ENCODE measurements at regions not wholly inside any gene's neighbourhood (a gene's known extent, or its start where the extent isn't known, plus 50 kb on each side); places are given as distances from the start of the nearest gene placed in this dataset.

- H2AFZ ChIP-seq (ENCODE audit: control insufficient read depth, low read length): no peak overlapping the region
- H3K27ac ChIP-seq (ENCODE audit: control insufficient read depth, insufficient read depth, low read length): no peak overlapping the region
- no peak for TF ChIP-seq EZH2 (IDR thresholded peaks at IDR 0.05; ENCODE audit: low read length)
- TF ChIP-seq, protein P1, sequence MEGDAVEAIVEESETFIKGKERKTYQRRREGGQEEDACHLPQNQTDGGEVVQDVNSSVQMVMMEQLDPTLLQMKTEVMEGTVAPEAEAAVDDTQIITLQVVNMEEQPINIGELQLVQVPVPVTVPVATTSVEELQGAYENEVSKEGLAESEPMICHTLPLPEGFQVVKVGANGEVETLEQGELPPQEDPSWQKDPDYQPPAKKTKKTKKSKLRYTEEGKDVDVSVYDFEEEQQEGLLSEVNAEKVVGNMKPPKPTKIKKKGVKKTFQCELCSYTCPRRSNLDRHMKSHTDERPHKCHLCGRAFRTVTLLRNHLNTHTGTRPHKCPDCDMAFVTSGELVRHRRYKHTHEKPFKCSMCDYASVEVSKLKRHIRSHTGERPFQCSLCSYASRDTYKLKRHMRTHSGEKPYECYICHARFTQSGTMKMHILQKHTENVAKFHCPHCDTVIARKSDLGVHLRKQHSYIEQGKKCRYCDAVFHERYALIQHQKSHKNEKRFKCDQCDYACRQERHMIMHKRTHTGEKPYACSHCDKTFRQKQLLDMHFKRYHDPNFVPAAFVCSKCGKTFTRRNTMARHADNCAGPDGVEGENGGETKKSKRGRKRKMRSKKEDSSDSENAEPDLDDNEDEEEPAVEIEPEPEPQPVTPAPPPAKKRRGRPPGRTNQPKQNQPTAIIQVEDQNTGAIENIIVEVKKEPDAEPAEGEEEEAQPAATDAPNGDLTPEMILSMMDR (optimal IDR thresholded peaks at IDR 0.05 in 1 of 3, IDR thresholded peaks at IDR 0.05 in 1 of 3, conservative IDR thresholded peaks at IDR 0.05 in 1 of 3; ENCODE audit: extremely low read depth in 1 of 3, insufficient read depth in 2 of 3, low read length in 3 of 3): no peak
- no peaks in the 10 kb centered on the region for H3K9me3 ChIP-seq (ENCODE audit: control insufficient read depth, low read depth, low read length)
- no peak overlapping the region for H3K4me3 ChIP-seq (ENCODE audit: control insufficient read depth in 2 of 3, extremely low read depth in 1 of 3, insufficient read depth in 2 of 3, low read depth in 1 of 3, low read length in 3 of 3)
- DNase-seq (ENCODE audit: low read depth, low spot score) (no peak), FAIRE-seq (no peak)
- no peaks in the 10 kb centered on the region for H3K79me2 ChIP-seq (ENCODE audit: control insufficient read depth, insufficient read depth, low read length)
- peaks cover 6% of the 10 kb centered on the region for H3K4me1 ChIP-seq (ENCODE audit: control insufficient read depth, extremely low read depth, insufficient read depth, low read length)
- H3K9ac ChIP-seq (ENCODE audit: control insufficient read depth, extremely low read depth, insufficient read depth, low read length): no peak overlapping the region
- H3K36me3 ChIP-seq (ENCODE audit: control insufficient read depth in 2 of 2, extremely low read depth in 1 of 2, insufficient read depth in 2 of 2, low read length in 2 of 2): no peaks in the 10 kb centered on the region
- no peak overlapping the region for H3K4me2 ChIP-seq (ENCODE audit: control insufficient read depth, extremely low read depth, insufficient read depth, low read depth, low read length)
- no peaks in the 10 kb centered on the region for H3K9me1 ChIP-seq (ENCODE audit: control insufficient read depth, extremely low read depth, insufficient read depth, low read length)
- dilution Hi-C loops (cut with MboI; ENCODE audit: extremely low pct_ligation_motif_present, low sequenced_read_pairs): no loop called here
- no peaks in the 10 kb centered on the region for H4K20me1 ChIP-seq (ENCODE audit: control insufficient read depth, extremely low read depth, insufficient read depth, low read length)
- no peaks in the 10 kb centered on the region for H3K27me3 ChIP-seq (ENCODE audit: control insufficient read depth, extremely low read depth, insufficient read depth, low read length)
These were observed 186.2 kb upstream of the BMPER start for GRCh38 chr7:33719059-33719581.

DNA sequence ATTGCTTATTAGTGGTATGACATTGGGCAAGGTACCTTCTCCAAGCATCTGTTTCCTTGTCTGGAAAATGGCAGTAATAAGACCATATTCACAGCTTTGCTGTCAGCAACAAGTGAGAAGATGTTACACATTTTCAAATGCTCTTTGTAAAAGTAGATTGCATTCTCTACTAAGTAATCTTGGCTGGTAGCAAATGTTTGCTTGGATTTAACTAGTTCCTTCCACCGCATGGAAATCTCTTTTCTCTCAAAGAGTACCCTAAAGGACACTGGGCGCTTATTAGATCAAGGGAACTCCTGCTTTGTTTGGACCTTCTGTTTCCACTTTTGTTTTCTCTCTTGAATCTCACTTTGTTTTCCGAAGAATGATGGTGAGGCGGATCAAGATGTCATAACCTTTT, 185.2 kb upstream of the BMPER start:
- DNase-seq (ENCODE audit: low read depth, low spot score) (no peak), FAIRE-seq (no peak)
- no peak overlapping the region for H3K27ac ChIP-seq (ENCODE audit: control insufficient read depth, insufficient read depth, low read length)
- no peaks in the 10 kb centered on the region for H3K36me3 ChIP-seq (ENCODE audit: control insufficient read depth in 2 of 2, extremely low read depth in 1 of 2, insufficient read depth in 2 of 2, low read length in 2 of 2)
- H3K79me2 ChIP-seq (ENCODE audit: control insufficient read depth, insufficient read depth, low read length): no peaks in the 10 kb centered on the region
- peaks cover 6% of the 10 kb centered on the region for H3K4me1 ChIP-seq (ENCODE audit: control insufficient read depth, extremely low read depth, insufficient read depth, low read length)
- H3K4me3 ChIP-seq (ENCODE audit: control insufficient read depth in 2 of 3, extremely low read depth in 1 of 3, insufficient read depth in 2 of 3, low read depth in 1 of 3, low read length in 3 of 3): no peak overlapping the region
- H4K20me1 ChIP-seq (ENCODE audit: control insufficient read depth, extremely low read depth, insufficient read depth, low read length): no peaks in the 10 kb centered on the region
- H3K9me1 ChIP-seq (ENCODE audit: control insufficient read depth, extremely low read depth, insufficient read depth, low read length): no peaks in the 10 kb centered on the region
- H3K27me3 ChIP-seq (ENCODE audit: control insufficient read depth, extremely low read depth, insufficient read depth, low read length): no peaks in the 10 kb centered on the region
- no peak overlapping the region for H3K9ac ChIP-seq (ENCODE audit: control insufficient read depth, extremely low read depth, insufficient read depth, low read length)
- H2AFZ ChIP-seq (ENCODE audit: control insufficient read depth, low read length): no peak overlapping the region
- no peak for TF ChIP-seq EZH2 (IDR thresholded peaks at IDR 0.05; ENCODE audit: low read length)
- TF ChIP-seq, protein P1 (optimal IDR thresholded peaks at IDR 0.05 in 1 of 3, IDR thresholded peaks at IDR 0.05 in 1 of 3, conservative IDR thresholded peaks at IDR 0.05 in 1 of 3; ENCODE audit: extremely low read depth in 1 of 3, insufficient read depth in 2 of 3, low read length in 3 of 3): no peak
- no peak overlapping the region for H3K4me2 ChIP-seq (ENCODE audit: control insufficient read depth, extremely low read depth, insufficient read depth, low read depth, low read length)
- dilution Hi-C loops (cut with MboI; ENCODE audit: extremely low pct_ligation_motif_present, low sequenced_read_pairs): no loop called here
- no peaks in the 10 kb centered on the region for H3K9me3 ChIP-seq (ENCODE audit: control insufficient read depth, low read depth, low read length)

All from keratinocyte (primary cell).